Peyer's patch (tissue), 4 donors: ENCODE measurements at regions not wholly inside any gene's neighbourhood (a gene's known extent, or its start where the extent isn't known, plus 50 kb on each side); places are given as distances from the start of the nearest gene placed in this dataset.

Source experiments
- DNase-seq, 3 donors: peaks; one replicate each; pipeline ENCODE4 v3.0.0-alpha.2; 2017 to 2019
- H3K27ac ChIP-seq, 4 donors: fragments of 200-600 bp; sonication (generic); one replicate each; pipeline ENCODE4 v1.5.1; 2016 to 2019
- H3K27me3 ChIP-seq, 2 donors: fragments of 200-600 bp; sonication (generic); one replicate each; pipeline ENCODE4 v1.5.1; 2019
- H3K36me3 ChIP-seq, 3 donors: fragments of 200-600 bp; sonication (generic); one replicate each; pipeline ENCODE4 v1.5.1; 2016 to 2019
- H3K4me1 ChIP-seq, 4 donors: fragments of 200-600 bp; sonication (generic); one replicate each; pipeline ENCODE4 v1.5.1; 2016 to 2019
- H3K4me3 ChIP-seq, 4 donors: fragments of 200-600 bp; sonication (generic); 1 replicate in 3 of 4; 2 replicates in 1 of 4; pipeline ENCODE4 v1.5.1; 2016 to 2019; ENCODE audit warnings: mild to moderate bottlenecking in 1 of 4
- H3K9me3 ChIP-seq, 4 donors: fragments of 200-600 bp; sonication (generic); one replicate each; pipeline ENCODE4 v1.5.1; 2016 to 2019; ENCODE audit warnings: mild to moderate bottlenecking in 1 of 4
- CTCF ChIP-seq, 6 experiments: fragments of 450-650 bp in 4 of 6; fragments of 200-600 bp in 2 of 6; sonication (generic) in 1 of 6; IDR thresholded peaks; one replicate each; pipeline ENCODE4 v1.5.1; 2017 to 2019; ENCODE audit warnings: antibody characterized with exemption in 6 of 6, mild to moderate bottlenecking in 3 of 6, moderate library complexity in 1 of 6
- POLR2A ChIP-seq, 2 donors: fragments of 450-650 bp; IDR thresholded peaks; one replicate each; pipeline ENCODE4 v1.5.1; 2017; ENCODE audit warnings: antibody characterized with exemption in 2 of 2, mild to moderate bottlenecking in 2 of 2, moderate library complexity in 2 of 2

GRCh38 chr6:240151-240550 lies 52.1 kb upstream of the DUSP22 start:
- DNase-seq: no peak
- H3K4me3 ChIP-seq: no peak overlapping the region
- H3K27me3 ChIP-seq: no peaks in the 10 kb centered on the region

DNA sequence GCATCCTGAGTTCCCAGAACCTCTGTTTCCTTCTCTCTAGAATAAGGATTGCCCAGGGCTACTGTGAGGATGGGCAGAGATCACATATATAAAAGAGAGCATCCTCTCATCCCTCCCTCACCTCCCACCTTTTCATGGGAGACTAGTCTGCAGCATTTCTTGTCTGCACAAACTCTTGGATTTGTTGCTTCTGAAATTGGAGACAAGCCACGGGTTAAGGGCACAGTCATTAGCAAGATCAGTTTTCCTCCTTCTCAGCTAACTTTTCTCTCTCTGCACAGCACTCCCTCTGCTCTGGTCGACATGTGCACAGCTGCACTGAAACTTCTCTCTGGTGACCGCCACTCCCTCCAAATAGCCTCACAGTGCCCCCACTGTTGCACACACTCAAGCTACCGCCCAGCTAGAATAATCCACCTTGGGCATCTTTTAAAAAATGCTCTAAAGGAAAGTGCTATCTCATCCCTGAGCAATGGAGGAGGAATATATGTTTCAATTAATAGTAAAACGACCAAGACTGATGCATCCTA lies 50.9 kb upstream of the DUSP22 start:
- TF ChIP-seq CTCF (IDR thresholded peaks at IDR 0.05): no peak
- TF ChIP-seq POLR2A (IDR thresholded peaks at IDR 0.05): no peak
- no peaks in the 10 kb centered on the region for H3K9me3 ChIP-seq
- H3K27me3 ChIP-seq: no peaks in the 10 kb centered on the region
- no peak overlapping the region for H3K4me3 ChIP-seq
- no peaks in the 10 kb centered on the region for H3K4me1 ChIP-seq
- H3K36me3 ChIP-seq: no peaks in the 10 kb centered on the region
- H3K27ac ChIP-seq: no peak overlapping the region
- no peak for DNase-seq

More at GRCh38 chr6:240151-240550, 52.1 kb upstream of the DUSP22 start:
- H3K4me1 ChIP-seq: no peaks in the 10 kb centered on the region
- no peaks in the 10 kb centered on the region for H3K9me3 ChIP-seq
- TF ChIP-seq POLR2A (IDR thresholded peaks at IDR 0.05): no peak
- TF ChIP-seq CTCF (IDR thresholded peaks at IDR 0.05): no peak
- no peak overlapping the region for H3K27ac ChIP-seq
- no peaks in the 10 kb centered on the region for H3K36me3 ChIP-seq
